GM19438 (cell line): ENCODE measurements at regions not wholly inside any gene's neighbourhood (a gene's known extent, or its start where the extent isn't known, plus 50 kb on each side); places are given as distances from the start of the nearest gene placed in this dataset.
A peak's percentile ranks its signal among the peaks of the same experiment; 100 is the strongest.

Experiments
- ATAC-seq: cut with Tn5 transposase; IDR thresholded peaks from one replicate; pipeline ENCODE4 v1.9.1; 2021; ENCODE audit warnings: low read depth; ENCODE audit not compliant: unreplicated experiment

- no peak for ATAC-seq
These were observed 515.1 kb downstream of the OMA1 start for GRCh38 chr1:58031416-58031815.

DNA sequence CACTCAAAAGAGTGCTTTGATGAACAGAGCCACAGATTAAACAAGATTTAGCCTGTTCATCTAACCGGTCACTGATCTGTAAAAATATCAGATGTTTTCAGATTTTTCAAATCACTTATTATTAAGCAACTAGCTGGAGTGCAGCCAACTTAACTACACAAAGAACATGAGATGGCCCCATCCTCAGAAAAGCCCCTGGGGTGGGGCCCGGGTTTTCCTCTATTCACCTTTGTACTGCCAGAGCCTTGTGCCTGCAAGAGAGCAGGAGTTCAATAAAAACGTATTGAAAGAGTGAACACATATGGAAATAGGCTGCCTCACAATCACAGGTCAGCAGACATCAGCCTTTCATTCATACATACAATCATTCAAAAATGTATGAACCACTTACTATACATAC lies 516.1 kb downstream of the OMA1 start:
- ATAC-seq = no peak

GRCh38 chr1:58017641-58018040 lies 528.9 kb downstream of the OMA1 start:
- ATAC-seq = no peak

DNA sequence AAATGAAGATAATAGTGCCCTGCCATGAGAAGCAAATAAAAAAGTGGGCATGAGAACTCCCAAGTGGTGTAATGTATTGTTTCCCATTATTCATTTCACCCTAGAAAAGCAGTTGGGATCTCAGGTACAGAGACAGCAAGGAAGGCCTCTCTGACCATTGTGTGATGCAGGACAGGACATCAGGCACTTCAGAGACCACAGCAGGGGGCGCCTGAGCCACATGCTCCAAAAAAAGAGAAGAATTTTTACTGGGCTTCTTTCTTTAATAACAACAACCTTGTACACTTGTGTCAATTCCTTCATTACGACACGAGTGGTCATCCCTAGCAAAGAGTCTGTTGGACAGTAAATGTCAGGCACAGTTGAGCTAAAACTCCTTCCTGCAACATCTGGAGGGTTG lies 533.3 kb downstream of the OMA1 start:
- no peak for ATAC-seq

DNA sequence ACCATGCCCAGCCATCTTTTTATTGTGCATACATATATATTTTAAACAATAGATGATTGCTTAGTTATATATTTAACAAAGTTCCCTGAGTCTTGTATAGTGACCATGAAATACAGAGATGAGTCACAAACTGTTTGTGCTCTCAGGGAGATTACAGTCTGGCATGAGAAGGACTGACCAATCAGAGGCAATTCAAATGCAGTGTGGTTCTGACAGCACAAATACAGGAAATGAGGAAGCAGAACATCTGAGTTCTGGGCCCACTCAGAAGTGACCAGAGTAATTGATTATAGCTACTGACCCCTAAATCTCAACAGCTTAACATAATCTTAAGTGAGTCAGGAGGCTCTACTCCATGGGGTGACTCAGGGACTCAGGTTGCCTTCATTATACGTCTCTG lies 534.5 kb downstream of the OMA1 start:
- ATAC-seq = no peak

GRCh38 chr1:58006421-58007046 lies 540.0 kb downstream of the OMA1 start:
- no peak for ATAC-seq

DNA sequence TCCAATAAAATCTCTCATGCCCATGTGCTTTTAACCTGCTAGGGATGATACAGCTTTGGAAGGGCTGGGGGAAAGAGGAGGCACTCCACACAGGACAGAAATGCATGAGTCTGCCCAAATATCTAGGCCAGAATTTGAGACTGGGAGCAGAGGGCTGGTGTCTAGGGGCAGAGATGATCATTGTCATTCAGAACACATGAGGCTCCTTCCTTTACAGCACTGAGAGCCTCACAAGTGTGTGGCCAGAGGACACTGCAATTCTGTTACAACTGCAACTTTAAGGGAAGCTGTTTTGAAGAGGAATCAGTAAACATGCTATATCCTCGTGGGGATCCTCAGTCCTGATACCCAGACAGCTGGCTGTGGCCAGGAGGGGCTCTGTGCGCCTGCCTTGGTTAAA lies 541.3 kb downstream of the OMA1 start:
- no peak for ATAC-seq

DNA sequence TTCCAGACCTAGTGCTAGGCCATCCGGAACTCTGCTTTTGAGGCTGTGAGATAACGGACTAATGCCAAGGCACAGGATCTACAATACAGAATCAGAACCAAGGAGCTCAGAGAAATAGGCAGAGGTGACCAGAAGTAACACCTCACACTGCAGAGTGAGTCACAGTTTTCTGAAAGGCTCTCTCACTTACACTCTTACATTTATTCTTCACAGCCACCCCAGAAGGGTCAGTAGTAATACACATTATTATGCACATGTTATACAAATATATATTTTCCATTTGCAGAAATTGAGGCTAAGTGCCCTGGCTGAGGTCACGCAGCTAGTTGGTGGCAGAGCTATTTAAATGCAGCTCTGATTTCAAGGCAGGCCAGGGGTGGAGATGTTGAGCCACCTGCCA lies 542.5 kb downstream of the OMA1 start:
- no peak for ATAC-seq

GRCh38 chr1:58003059-58003458 lies 543.5 kb downstream of the OMA1 start:
- no peak for ATAC-seq

GRCh38 chr1:58000821-58001220 lies 545.7 kb downstream of the OMA1 start:
- no peak for ATAC-seq

- no peak for ATAC-seq
These were observed 546.4 kb downstream of the OMA1 start for GRCh38 chr1:58000116-58000515.

- ATAC-seq = no peak
These were observed 550.1 kb downstream of the OMA1 start for GRCh38 chr1:57996400-57996799.

GRCh38 chr1:57991289-57991688 lies 555.2 kb downstream of the OMA1 start:
- no peak for ATAC-seq

GRCh38 chr1:57989877-57990276 lies 556.6 kb downstream of the OMA1 start:
- ATAC-seq = no peak

- ATAC-seq = no peak
These were observed 559.0 kb downstream of the OMA1 start for GRCh38 chr1:57987523-57987922.

DNA sequence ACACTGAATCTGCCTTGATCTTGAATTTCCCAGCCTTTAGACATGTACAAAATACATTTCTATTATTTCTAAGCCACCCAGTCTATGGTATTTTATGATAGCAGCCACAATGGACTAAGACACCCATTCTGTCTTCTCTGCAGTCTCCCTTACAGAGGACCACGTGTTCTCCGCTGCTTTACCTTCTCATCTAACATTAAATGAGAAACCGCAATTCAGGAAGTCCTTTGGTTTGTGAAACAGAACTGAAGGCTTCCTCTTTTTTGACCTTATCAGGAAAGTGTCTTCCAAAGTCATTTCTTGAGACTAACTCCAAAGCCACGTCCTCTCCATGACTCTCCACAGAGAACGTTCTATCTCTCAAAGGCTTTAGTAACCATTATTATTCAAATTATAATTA lies 560.1 kb downstream of the OMA1 start:
- ATAC-seq = peak; percentile 77

DNA sequence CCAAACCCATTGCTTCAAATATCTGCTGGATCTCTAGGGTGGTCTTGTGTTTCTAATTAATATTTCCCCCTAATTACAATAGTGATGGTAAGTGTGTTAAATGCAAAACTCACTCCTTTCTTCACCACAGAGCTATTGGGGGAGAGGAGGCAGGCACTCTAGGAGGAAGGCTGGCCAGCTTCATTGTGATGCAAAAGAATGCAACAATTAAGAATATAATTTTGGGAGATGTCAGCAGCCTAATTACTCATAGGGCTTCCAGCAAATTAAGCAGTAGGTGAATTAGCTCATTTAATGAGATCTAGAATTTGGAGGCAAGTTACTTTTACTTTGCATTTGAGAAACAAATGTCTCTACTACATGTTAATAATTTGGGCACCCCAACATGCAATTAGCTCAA lies 560.4 kb upstream of the DAB1 start:
- ATAC-seq = no peak

- ATAC-seq = no peak
These were observed 559.6 kb upstream of the DAB1 start for GRCh38 chr1:57983441-57983840.

GRCh38 chr1:57982852-57983251 lies 559.0 kb upstream of the DAB1 start:
- no peak for ATAC-seq

DNA sequence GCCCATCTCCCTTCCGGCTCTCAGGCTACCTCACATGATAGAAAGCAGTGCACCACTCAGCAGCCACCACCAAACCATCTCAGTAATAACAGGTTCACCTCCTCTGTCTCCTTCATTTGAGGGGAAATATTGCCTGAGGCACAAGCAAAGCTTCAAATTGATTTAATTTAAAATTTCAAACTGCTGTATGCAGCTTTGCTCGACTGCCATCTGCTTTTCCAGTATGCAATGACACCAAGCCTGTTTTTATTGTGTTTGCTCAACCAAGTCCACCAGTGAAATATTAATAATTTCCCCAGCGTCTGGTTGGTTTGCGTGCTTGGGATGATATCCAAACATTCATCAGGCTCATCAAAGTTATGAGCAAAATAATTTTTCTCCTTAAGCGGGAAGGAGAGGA lies 552.4 kb upstream of the DAB1 start:
- ATAC-seq = no peak

- ATAC-seq = no peak
These were observed 544.5 kb upstream of the DAB1 start for GRCh38 chr1:57968321-57968720.

GRCh38 chr1:57966751-57967406 lies 543.0 kb upstream of the DAB1 start:
- no peak for ATAC-seq

DNA sequence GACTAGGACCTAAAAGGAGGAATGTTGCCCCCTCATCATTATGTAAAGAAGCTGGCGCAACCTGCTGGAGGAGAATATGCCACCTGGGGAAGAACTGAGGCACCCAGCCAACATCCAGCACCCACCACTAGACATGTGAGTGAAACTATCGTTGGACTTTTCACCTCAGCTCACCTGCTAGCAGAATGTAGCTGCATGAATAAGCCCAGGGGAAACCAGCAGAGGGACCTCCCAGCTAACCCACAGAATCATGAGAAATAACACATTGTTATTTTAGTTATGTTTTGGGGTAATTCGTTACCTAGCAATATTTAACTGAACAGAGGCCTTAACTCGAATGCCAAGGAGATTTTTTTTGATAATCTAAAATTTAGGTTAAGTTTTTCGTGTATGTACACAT lies 542.5 kb upstream of the DAB1 start:
- ATAC-seq = no peak
